ENCODE measurements at regions not wholly inside any gene's neighbourhood (a gene's known extent, or its start where the extent isn't known, plus 50 kb on each side); places are given as distances from the start of the nearest gene placed in this dataset.

GRCh38 chr16:56032072-56032471 lies 156.9 kb upstream of the CES5A start:
- no peaks in the 10 kb centered on the region for H3K4me1 ChIP-seq (ENCODE audit: low read length)
- no peaks in the 10 kb centered on the region for H3K79me2 ChIP-seq (ENCODE audit: low read length)
- TF ChIP-seq EZH2phosphoT487 (IDR thresholded peaks at IDR 0.05; ENCODE audit: low read depth) (no peak), CTCF (IDR thresholded peaks at IDR 0.05; ENCODE audit: low read depth, low read length) (no peak)
- peaks cover 32% of the 10 kb centered on the region for H3K27me3 ChIP-seq (ENCODE audit: low read depth, low read length)
- H3K4me2 ChIP-seq (ENCODE audit: low read length), result no peak overlapping the region
- no peak overlapping the region for H2AFZ ChIP-seq (ENCODE audit: low read depth, low read length)
- peaks cover 5% of the 10 kb centered on the region; the same call in 1 of the 2 replicates for H4K20me1 ChIP-seq (ENCODE audit: insufficient read depth, low read length)
- 0 out of 2 replicates have a peak, but pooled peaks cover 3% of the 10 kb centered on the region for H3K9me3 ChIP-seq (ENCODE audit: insufficient read depth, low read length)
- H3K27ac ChIP-seq (ENCODE audit: low read length), result no peak overlapping the region
- no peak overlapping the region for H3K4me3 ChIP-seq (ENCODE audit: low read length)
- no peak overlapping the region for H3K9ac ChIP-seq (ENCODE audit: low read length)
- H3K36me3 ChIP-seq (replicated peaks; ENCODE audit: low read depth, low read length), result no peaks in the 10 kb centered on the region

- TF ChIP-seq EZH2phosphoT487 (IDR thresholded peaks at IDR 0.05; ENCODE audit: low read depth), result no peak
- Histone ChIP-seq H3K9ac (ENCODE audit: low read length) (no peak overlapping the region), H3K27me3 (ENCODE audit: low read depth, low read length) (peaks cover 36% of the 10 kb centered on the region), H3K4me2 (ENCODE audit: low read length) (no peak overlapping the region), H3K27ac (ENCODE audit: low read length) (no peak overlapping the region), H3K79me2 (ENCODE audit: low read length) (no peaks in the 10 kb centered on the region), H3K4me1 (ENCODE audit: low read length) (no peaks in the 10 kb centered on the region), H2AFZ (ENCODE audit: low read depth, low read length) (no peak overlapping the region), H4K20me1 (ENCODE audit: insufficient read depth, low read length) (peaks cover 5% of the 10 kb centered on the region; the same call in 1 of the 2 replicates), H3K9me3 (ENCODE audit: insufficient read depth, low read length) (no peaks in the 10 kb centered on the region), H3K4me3 (ENCODE audit: low read length) (no peak overlapping the region), H3K36me3 (replicated peaks; ENCODE audit: low read depth, low read length) (no peaks in the 10 kb centered on the region)
Observed at GRCh38 chr16:56029026-56029425, 153.9 kb upstream of the CES5A start.

GRCh38 chr16:56022818-56023217 lies 147.6 kb upstream of the CES5A start:
- Histone ChIP-seq H3K27me3 (ENCODE audit: low read depth, low read length) (peaks cover 10% of the 10 kb centered on the region), H3K4me3 (ENCODE audit: low read length) (no peak overlapping the region), H3K36me3 (replicated peaks; ENCODE audit: low read depth, low read length) (no peaks in the 10 kb centered on the region), H3K27ac (ENCODE audit: low read length) (no peak overlapping the region), H2AFZ (ENCODE audit: low read depth, low read length) (no peak overlapping the region), H3K4me2 (ENCODE audit: low read length) (no peak overlapping the region), H3K4me1 (ENCODE audit: low read length) (no peaks in the 10 kb centered on the region), H3K79me2 (ENCODE audit: low read length) (no peaks in the 10 kb centered on the region), H3K9me3 (ENCODE audit: insufficient read depth, low read length) (no peaks in the 10 kb centered on the region), H4K20me1 (ENCODE audit: insufficient read depth, low read length) (no peaks in the 10 kb centered on the region), H3K9ac (ENCODE audit: low read length) (no peak overlapping the region)
- TF ChIP-seq EZH2phosphoT487 (IDR thresholded peaks at IDR 0.05; ENCODE audit: low read depth), result no peak
- no peak for TF ChIP-seq CTCF (IDR thresholded peaks at IDR 0.05; ENCODE audit: low read depth, low read length)

- no peaks in the 10 kb centered on the region for H3K27me3 ChIP-seq (ENCODE audit: low read depth, low read length)
- H3K36me3 ChIP-seq (replicated peaks; ENCODE audit: low read depth, low read length), result no peaks in the 10 kb centered on the region
- no peak for TF ChIP-seq EZH2phosphoT487 (IDR thresholded peaks at IDR 0.05; ENCODE audit: low read depth)
- TF ChIP-seq CTCF (IDR thresholded peaks at IDR 0.05; ENCODE audit: low read depth, low read length), result no peak
- no peaks in the 10 kb centered on the region for H3K4me1 ChIP-seq (ENCODE audit: low read length)
- H3K4me3 ChIP-seq (ENCODE audit: low read length), result no peak overlapping the region
- H2AFZ ChIP-seq (ENCODE audit: low read depth, low read length), result no peak overlapping the region
- no peak overlapping the region for H3K9ac ChIP-seq (ENCODE audit: low read length)
- H3K9me3 ChIP-seq (ENCODE audit: insufficient read depth, low read length), result no peaks in the 10 kb centered on the region
- H3K79me2 ChIP-seq (ENCODE audit: low read length), result no peaks in the 10 kb centered on the region
- H4K20me1 ChIP-seq (ENCODE audit: insufficient read depth, low read length), result no peaks in the 10 kb centered on the region
- H3K27ac ChIP-seq (ENCODE audit: low read length), result no peak overlapping the region
- no peak overlapping the region for H3K4me2 ChIP-seq (ENCODE audit: low read length)
Observed at GRCh38 chr16:56019274-56019673, 144.1 kb upstream of the CES5A start.
